ENCODE measurements at regions not wholly inside any gene's neighbourhood (a gene's known extent, or its start where the extent isn't known, plus 50 kb on each side); places are given as distances from the start of the nearest gene placed in this dataset.
"Not testable (repeated sequence)": the region's sequence is repeated elsewhere in the genome, so short reads cannot be mapped to it uniquely, and the experiment has no call there.

DNA sequence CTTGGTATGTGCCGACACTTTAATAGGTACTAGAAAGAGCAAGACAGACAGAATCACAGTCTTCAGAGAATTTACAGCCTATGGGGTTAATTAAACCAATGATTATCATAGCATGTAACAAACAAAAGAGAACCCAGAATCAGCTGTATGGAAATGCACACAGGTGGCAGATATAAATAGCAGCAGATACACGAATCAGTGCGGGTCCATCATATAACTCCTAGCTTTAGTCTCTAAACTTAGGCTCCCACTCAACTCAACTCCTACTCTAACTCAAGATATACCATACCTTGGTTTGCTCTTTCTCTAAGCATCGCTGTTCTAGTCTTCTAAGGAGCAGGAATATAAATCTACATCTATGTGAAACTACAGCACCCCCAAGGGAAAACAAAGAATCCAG lies 132.0 kb upstream of the NBPF26 start:
- TF ChIP-seq POLR2A (IDR thresholded peaks at IDR 0.05; ENCODE audit: low read depth, low read length); CTCF (conservative IDR thresholded peaks at IDR 0.05; ENCODE audit: low read depth, low read length): not testable (repeated sequence)

Measured in IMR-90 (cell line).